GM21786 (cell line): ENCODE measurements at regions not wholly inside any gene's neighbourhood (a gene's known extent, or its start where the extent isn't known, plus 50 kb on each side); places are given as distances from the start of the nearest gene placed in this dataset.
A peak's percentile ranks its signal among the peaks of the same experiment; 100 is the strongest.
"Not testable (repeated sequence)": the region's sequence is repeated elsewhere in the genome, so short reads cannot be mapped to it uniquely, and the experiment has no call there.

Experiments used
- ATAC-seq: cut with Tn5 transposase; IDR thresholded peaks from one replicate; pipeline ENCODE4 v1.9.1; 2021; ENCODE audit not compliant: unreplicated experiment

DNA sequence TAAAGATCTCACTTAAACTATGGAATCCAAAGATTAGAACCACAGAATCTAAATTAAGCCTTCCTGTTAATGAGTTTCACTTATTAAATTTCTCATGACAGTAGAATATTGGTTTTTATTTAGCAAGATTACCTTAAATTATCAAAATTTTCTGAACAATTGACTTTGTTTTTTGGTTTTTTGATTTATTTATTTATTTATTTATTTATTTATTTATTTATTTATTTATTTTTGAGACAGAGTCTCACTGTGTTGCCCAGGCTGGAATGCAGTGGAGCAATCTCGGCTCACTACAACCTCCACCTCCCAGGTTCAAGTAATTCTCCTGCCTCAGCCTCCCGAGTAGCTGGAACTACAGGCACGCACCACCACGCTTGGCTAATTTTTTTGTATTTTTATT is 538.6 kb downstream of the AMY1C start:
- ATAC-seq: not testable (repeated sequence)

GRCh38 chr1:104291156-104291555 is 541.5 kb downstream of the AMY1C start:
- no peak for ATAC-seq

DNA sequence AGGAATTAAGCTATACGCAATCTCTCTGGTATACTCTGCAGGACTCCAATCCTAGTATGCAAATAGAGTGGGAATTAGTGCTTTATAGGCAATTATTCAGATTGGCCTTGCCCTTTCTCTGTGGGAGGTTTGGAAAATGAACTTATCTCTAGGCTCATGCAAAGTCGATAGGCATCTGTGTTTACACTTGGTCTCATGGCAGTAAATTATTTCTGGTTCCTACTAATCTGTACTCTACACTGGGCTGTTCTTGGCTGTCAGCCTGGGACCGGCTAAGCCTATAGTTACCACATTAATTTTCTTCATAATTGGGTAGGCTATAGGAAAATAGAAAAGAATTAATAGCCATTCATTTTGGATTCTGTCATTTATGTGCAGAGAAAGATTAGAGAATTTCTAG is 544.6 kb downstream of the AMY1C start:
- ATAC-seq: no peak

DNA sequence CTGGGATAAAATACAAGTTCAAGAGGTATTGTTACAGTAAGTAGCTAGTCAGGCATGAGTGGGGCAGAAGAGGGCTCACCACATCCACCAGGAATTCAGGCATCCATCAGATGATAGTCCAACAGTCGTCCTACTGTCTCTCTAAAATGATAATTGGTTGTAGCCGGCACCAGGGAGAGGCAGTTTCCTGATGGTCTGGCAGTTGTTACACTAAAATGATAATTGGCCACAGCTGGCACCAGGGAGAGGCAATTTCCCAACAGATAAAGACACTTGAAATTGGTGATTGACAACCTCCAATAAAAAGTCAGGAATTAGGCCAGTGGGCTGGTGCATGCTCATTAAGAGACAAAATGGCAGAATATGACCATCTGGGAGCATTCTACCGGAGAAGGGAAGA is 545.8 kb downstream of the AMY1C start:
- ATAC-seq: no peak

DNA sequence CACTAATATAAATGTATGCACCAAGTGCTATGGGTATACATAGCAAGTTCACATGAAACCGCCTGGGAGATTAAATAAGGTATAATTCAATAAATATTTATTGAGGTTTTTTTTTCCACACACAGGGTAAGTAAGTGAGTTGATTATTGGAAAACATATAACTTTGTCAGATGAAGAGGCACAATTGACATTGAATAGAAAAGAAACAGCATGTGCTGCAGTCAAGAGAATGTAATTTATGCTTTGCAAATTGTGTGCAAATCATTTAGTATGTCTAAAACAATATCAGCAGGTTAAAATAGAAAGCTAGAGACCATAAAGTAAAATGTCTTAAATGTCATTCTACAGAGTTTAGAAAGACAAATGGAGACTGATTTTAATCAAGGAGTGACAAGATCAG is 560.0 kb downstream of the AMY1C start:
- no peak for ATAC-seq

DNA sequence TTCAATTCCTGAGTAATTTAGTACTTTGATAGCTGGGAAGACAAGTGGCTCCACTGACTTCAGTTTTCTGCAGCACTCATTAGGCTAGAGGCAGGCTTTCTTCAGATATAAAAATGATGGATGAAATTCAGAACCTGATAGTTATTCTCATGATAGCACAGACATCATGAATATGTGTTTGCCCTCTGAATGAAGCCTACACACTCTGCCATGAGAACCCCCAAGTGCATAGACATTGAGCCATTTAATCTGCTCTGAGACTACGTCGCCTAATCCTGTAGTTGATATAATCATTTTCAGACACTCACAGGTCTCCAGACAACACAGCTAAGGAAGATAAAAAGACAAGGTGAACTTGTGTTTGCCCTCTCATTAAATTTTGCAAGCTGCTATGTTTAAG is 566.1 kb downstream of the AMY1C start:
- no peak for ATAC-seq

GRCh38 chr1:104322131-104322530 is 572.4 kb downstream of the AMY1C start:
- no peak for ATAC-seq

GRCh38 chr1:104329278-104329677 is 579.6 kb downstream of the AMY1C start:
- ATAC-seq: no peak

- no peak for ATAC-seq
Measured at GRCh38 chr1:104331763-104332162, 582.1 kb downstream of the AMY1C start.

GRCh38 chr1:104337927-104338326 is 588.2 kb downstream of the AMY1C start:
- not testable (repeated sequence) for ATAC-seq

DNA sequence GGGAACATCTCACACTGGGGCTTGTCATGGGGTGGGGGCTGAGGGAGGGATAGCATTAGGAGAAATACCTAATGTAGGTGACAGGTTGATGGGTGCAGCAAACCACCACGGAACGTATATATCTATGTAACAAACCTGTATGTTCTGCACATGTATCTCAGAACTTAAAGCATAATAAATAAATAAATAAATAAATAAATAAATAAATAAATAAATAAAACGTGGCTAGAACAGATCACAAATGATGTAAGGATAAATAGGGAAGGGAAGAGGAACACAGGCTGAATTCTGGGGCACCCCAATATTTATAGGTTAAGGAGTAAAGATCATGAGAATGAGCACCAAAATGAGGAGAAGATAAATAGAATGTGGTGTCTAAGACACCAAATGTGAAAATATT is 592.2 kb downstream of the AMY1C start:
- ATAC-seq: no peak

DNA sequence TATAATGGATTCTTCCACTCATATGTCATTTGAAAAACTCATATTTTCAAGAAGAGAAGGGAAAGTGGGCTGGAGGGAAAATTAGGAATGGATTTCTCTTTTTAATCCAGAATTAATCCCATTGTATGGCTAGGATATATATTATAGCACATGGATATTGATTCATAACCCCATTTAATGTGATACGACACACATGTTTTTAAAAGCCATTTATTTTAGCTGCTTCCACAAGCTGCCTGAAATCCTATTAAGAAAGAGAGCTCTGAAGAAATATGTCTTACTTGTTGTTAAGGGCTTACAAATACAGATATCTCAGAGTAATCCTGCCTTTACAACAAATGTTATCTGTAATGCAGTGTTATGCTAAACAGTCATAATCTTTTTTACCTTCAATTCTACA is 598.6 kb downstream of the AMY1C start:
- no peak for ATAC-seq

- ATAC-seq: no peak
Measured at GRCh38 chr1:104353580-104353979, 603.9 kb downstream of the AMY1C start.

- no peak for ATAC-seq
Measured at GRCh38 chr1:104358086-104358485, 608.4 kb downstream of the AMY1C start.

GRCh38 chr1:104358621-104359020 is 608.9 kb downstream of the AMY1C start:
- no peak for ATAC-seq

GRCh38 chr1:104378414-104378813 is 628.7 kb downstream of the AMY1C start:
- ATAC-seq: no peak

GRCh38 chr1:104380003-104380402 is 630.3 kb downstream of the AMY1C start:
- ATAC-seq: no peak

- ATAC-seq: peak; percentile 72
Measured at GRCh38 chr1:104387716-104388508, 638.2 kb downstream of the AMY1C start.

GRCh38 chr1:104392552-104392951 is 642.9 kb downstream of the AMY1C start:
- ATAC-seq: no peak

DNA sequence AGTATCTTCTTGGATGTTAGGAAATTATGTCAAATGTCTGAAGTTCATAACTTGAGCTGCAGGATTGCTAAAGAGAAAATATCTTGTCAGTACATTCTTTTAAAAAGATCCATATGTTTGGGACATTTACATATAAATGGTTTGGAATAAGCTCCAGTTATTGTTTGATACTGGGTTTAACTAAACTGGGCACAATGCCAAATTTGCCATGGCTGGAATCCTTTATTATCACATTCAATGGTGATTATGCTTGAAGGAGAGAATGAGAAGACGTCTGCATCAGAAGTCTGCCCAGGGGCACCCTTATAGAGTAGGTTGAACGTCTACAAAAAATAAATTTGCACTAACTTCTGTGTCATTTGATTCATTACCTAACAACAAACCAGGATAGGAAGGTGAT is 652.5 kb downstream of the AMY1C start:
- no peak for ATAC-seq

- no peak for ATAC-seq
Measured at GRCh38 chr1:104403883-104404282, 654.2 kb downstream of the AMY1C start.

GRCh38 chr1:104406728-104407127 is 657.0 kb downstream of the AMY1C start:
- ATAC-seq: no peak

- no peak for ATAC-seq
Measured at GRCh38 chr1:104408268-104408667, 658.6 kb downstream of the AMY1C start.
